ENCODE measurements at regions not wholly inside any gene's neighbourhood (a gene's known extent, or its start where the extent isn't known, plus 50 kb on each side); places are given as distances from the start of the nearest gene placed in this dataset.

- no peak for DNase-seq
Measured at GRCh38 chr13:52975969-52976368, 52.6 kb upstream of the OLFM4 start.

GRCh38 chr13:52975161-52975560 is 53.5 kb upstream of the OLFM4 start:
- DNase-seq: no peak

- DNase-seq: no peak
Measured at GRCh38 chr13:52974711-52975110, 53.9 kb upstream of the OLFM4 start.

- DNase-seq: no peak
Measured at GRCh38 chr13:52969373-52969772, 59.2 kb upstream of the OLFM4 start.

GRCh38 chr13:52968074-52968700 is 60.4 kb upstream of the OLFM4 start:
- peak; percentile 56 for DNase-seq

- no peak for DNase-seq
Measured at GRCh38 chr13:52961987-52962386, 66.6 kb upstream of the OLFM4 start.

- no peak for DNase-seq
Measured at GRCh38 chr13:52961256-52961910, 67.2 kb upstream of the OLFM4 start.

GRCh38 chr13:52955472-52955874 is 73.1 kb upstream of the OLFM4 start:
- DNase-seq: no peak

- no peak for DNase-seq
Measured at GRCh38 chr13:52954838-52955237, 73.8 kb upstream of the OLFM4 start.

GRCh38 chr13:52950436-52950956 is 78.1 kb upstream of the OLFM4 start:
- DNase-seq: no peak

GRCh38 chr13:52949742-52950141 is 78.9 kb upstream of the OLFM4 start:
- DNase-seq: no peak

GRCh38 chr13:52949044-52949443 is 79.6 kb upstream of the OLFM4 start:
- DNase-seq: no peak

- DNase-seq: no peak
Measured at GRCh38 chr13:52947921-52948373, 80.7 kb upstream of the OLFM4 start.

- DNase-seq: no peak
Measured at GRCh38 chr13:52945348-52945747, 83.3 kb upstream of the OLFM4 start.

- no peak for DNase-seq
Measured at GRCh38 chr13:52944697-52945096, 83.9 kb upstream of the OLFM4 start.

GRCh38 chr13:52938065-52938464 is 89.6 kb upstream of the PCDH8 start:
- DNase-seq: no peak

GRCh38 chr13:52936806-52937205 is 88.4 kb upstream of the PCDH8 start:
- DNase-seq: no peak

- DNase-seq: no peak
Measured at GRCh38 chr13:52934258-52934657, 85.8 kb upstream of the PCDH8 start.

GRCh38 chr13:52933547-52934210 is 85.2 kb upstream of the PCDH8 start:
- DNase-seq: no peak

GRCh38 chr13:52933099-52933498 is 84.7 kb upstream of the PCDH8 start:
- no peak for DNase-seq

- DNase-seq: no peak
Measured at GRCh38 chr13:52932649-52933048, 84.2 kb upstream of the PCDH8 start.

- DNase-seq: no peak
Measured at GRCh38 chr13:52931539-52932431, 83.3 kb upstream of the PCDH8 start.

- no peak for DNase-seq
Measured at GRCh38 chr13:52931131-52931530, 82.7 kb upstream of the PCDH8 start.

Measured in NCI-H226 (cell line).